CD14-positive monocyte (primary cell): ENCODE measurements at regions not wholly inside any gene's neighbourhood (a gene's known extent, or its start where the extent isn't known, plus 50 kb on each side); places are given as distances from the start of the nearest gene placed in this dataset.
A peak's percentile ranks its signal among the peaks of the same experiment; 100 is the strongest.

Source experiments
- DNase-seq, 3 donors: peaks; one replicate each; pipeline ENCODE4 v3.0.0-alpha.2; 2011 to 2022
- H2AFZ ChIP-seq: 2 replicates; pipeline ENCODE4 v1.6.0; 2012; ENCODE audit warnings: mild to moderate bottlenecking, low read depth, low read length, inconsistent platforms; ENCODE audit not compliant: insufficient read depth, poor library complexity, severe bottlenecking
- H3K27ac ChIP-seq, 2 donors: 1 replicate in 1 of 2; 2 replicates in 1 of 2; pipeline ENCODE4 v1.5.1; 2012 to 2013; ENCODE audit warnings: low read length in 2 of 2, control low read depth in 1 of 2, inconsistent platforms in 1 of 2, low read depth in 1 of 2, mild to moderate bottlenecking in 1 of 2
- H3K27me3 ChIP-seq, 2 donors: one replicate each; pipeline versions ENCODE4 v1.6.0 to v1.6.1; 2011 to 2013; ENCODE audit warnings: low read length in 2 of 2; ENCODE audit not compliant: control insufficient read depth in 2 of 2, insufficient read depth in 2 of 2
- H3K36me3 ChIP-seq, 2 donors: replicated peaks in 1 of 2; 1 replicate in 1 of 2; 2 replicates in 1 of 2; pipeline versions ENCODE4 v1.5.1 to v1.6.1; 2012 to 2013; ENCODE audit warnings: low read length in 2 of 2, control low read depth in 1 of 2, inconsistent platforms in 1 of 2, mild to moderate bottlenecking in 1 of 2; ENCODE audit not compliant: insufficient read depth in 2 of 2, control insufficient read depth in 1 of 2
- H3K4me1 ChIP-seq, 2 donors: 1 replicate in 1 of 2; 2 replicates in 1 of 2; pipeline versions ENCODE4 v1.5.1 to v1.6.1; 2012 to 2013; ENCODE audit warnings: low read length in 2 of 2, control low read depth in 1 of 2, inconsistent platforms in 1 of 2, mild to moderate bottlenecking in 1 of 2, moderate library complexity in 1 of 2; ENCODE audit not compliant: insufficient read depth in 2 of 2, control insufficient read depth in 1 of 2
- H3K4me2 ChIP-seq: replicated peaks from 2 replicates; pipeline ENCODE3; 2012; ENCODE audit warnings: low read length, moderate library complexity, mild to moderate bottlenecking; ENCODE audit not compliant: poor library complexity, severe bottlenecking; ENCODE audit errors: extremely low read depth
- H3K4me3 ChIP-seq, 3 experiments: fragments of 200-600 bp in 1 of 3; sonication (generic) in 1 of 3; replicated peaks in 1 of 3; 1 replicate in 2 of 3; 2 replicates in 1 of 3; pipeline ENCODE4 v1.5.1; 2011 to 2013; ENCODE audit warnings: low read length in 3 of 3, mild to moderate bottlenecking in 3 of 3, control low read depth in 2 of 3, low read depth in 2 of 3, inconsistent platforms in 1 of 3, moderate library complexity in 1 of 3
- H3K79me2 ChIP-seq: 2 replicates; pipeline ENCODE4 v1.6.0; 2012; ENCODE audit warnings: mild to moderate bottlenecking, control low read depth, inconsistent platforms, low read length, moderate library complexity; ENCODE audit not compliant: insufficient read depth
- H3K9ac ChIP-seq: 2 replicates; pipeline ENCODE4 v1.6.0; 2017; ENCODE audit warnings: low read length, mild to moderate bottlenecking; ENCODE audit not compliant: insufficient read depth, poor library complexity, severe bottlenecking
- H3K9me3 ChIP-seq, 2 donors: replicated peaks in 1 of 2; 1 replicate in 1 of 2; 2 replicates in 1 of 2; pipeline versions ENCODE4 v1.5.1 to v1.6.1; 2012 to 2013; ENCODE audit warnings: low read length in 2 of 2, control low read depth in 1 of 2; ENCODE audit not compliant: control insufficient read depth in 1 of 2, insufficient read depth in 1 of 2
- H4K20me1 ChIP-seq: 2 replicates; pipeline ENCODE4 v1.6.0; 2012; ENCODE audit warnings: mild to moderate bottlenecking, low read length, control low read depth, moderate library complexity; ENCODE audit not compliant: insufficient read depth
- H3K27ac Mint-ChIP-seq, 7 donors: one replicate each; pipeline ENCODE4 v1.8.0; 2020; ENCODE audit warnings: mild to moderate bottlenecking in 7 of 7, mixed read lengths in 7 of 7, moderate library complexity in 6 of 7, inconsistent platforms in 2 of 7
- H3K27me3 Mint-ChIP-seq, 3 donors: one replicate each; pipeline ENCODE4 v1.8.0; 2021 to 2022; ENCODE audit warnings: low read depth in 3 of 3, mild to moderate bottlenecking in 3 of 3, mixed read lengths in 3 of 3, moderate library complexity in 3 of 3, inconsistent platforms in 1 of 3
- H3K36me3 Mint-ChIP-seq, 2 donors: one replicate each; pipeline ENCODE4 v1.8.0; 2020; ENCODE audit warnings: mixed read lengths in 2 of 2, inconsistent platforms in 1 of 2, mild to moderate bottlenecking in 1 of 2
- H3K4me1 Mint-ChIP-seq: one replicate; pipeline ENCODE4 v1.8.0; 2020; ENCODE audit warnings: mild to moderate bottlenecking, mixed read lengths
- H3K4me3 Mint-ChIP-seq, 2 donors: one replicate each; pipeline ENCODE4 v1.8.0; 2020; ENCODE audit warnings: mild to moderate bottlenecking in 2 of 2, mixed read lengths in 2 of 2, moderate library complexity in 1 of 2
- H3K9me3 Mint-ChIP-seq, 7 donors: one replicate each; pipeline ENCODE4 v1.8.0; 2020 to 2022; ENCODE audit warnings: mixed read lengths in 7 of 7, mild to moderate bottlenecking in 6 of 7, moderate library complexity in 6 of 7, inconsistent platforms in 2 of 7
- CTCF ChIP-seq: fragments of 200-600 bp; IDR thresholded peaks from one replicate; pipeline ENCODE4 v1.8.0; 2022; ENCODE audit warnings: antibody characterized with exemption, mild to moderate bottlenecking
- WGBS: methylation state at CpG from one replicate; pipeline ENCODE4 v1.1.5; 2013; ENCODE audit warnings: missing lambda C conversion rate; ENCODE audit not compliant: insufficient coverage; 5-methylcytosine and 5-hydroxymethylcytosine counted together
- intact Hi-C, 2 donors: fragments of 100-400 bp; cut with micrococcal nuclease; formaldehyde crosslinking; loops; one replicate each; pipeline versions ENCODE4 v1.15.0 to v1.15.1; 2023

DNA sequence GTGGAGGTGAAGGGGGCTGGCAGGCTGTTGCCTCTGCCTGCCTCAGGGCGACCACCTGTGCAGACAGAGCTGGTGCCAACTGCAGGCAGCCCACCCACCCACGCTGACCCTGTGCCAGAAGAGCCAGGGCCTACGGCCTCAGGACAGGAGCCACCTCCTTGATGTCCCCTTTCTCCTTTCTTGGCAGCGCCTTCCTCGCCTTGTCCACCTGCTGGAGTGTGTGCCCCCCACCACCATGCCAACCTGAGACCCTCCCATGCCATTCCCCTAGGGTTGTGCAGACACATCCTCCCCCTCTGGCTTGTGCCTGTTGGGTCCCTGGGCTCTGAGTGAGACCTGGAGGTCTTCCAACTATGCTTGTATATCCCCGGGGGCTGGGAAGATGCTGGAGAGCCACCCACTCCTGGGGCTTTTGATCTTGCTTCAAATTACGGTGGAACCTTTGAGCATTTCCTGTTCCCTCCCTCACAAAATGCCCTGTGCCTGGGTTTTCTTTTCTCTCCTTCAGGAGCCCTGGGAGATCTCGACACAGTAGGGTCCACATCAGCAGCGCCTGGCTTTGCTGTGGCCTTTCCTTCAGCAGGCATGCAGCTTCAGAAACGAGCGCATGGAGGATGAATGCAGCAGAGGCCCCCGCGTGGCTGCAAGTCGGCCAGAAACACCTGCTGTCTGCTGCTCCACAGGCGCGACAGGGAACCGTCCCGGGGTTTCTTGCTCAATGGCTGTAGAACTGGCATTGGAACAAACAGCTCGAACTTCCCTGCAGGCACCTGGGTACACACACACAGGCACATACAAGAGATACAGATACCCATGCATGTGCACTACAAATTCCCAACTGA, 65.9 kb upstream of the SH3RF3 start:
- Histone ChIP-seq H2AFZ (no peak overlapping the region), H3K4me1 (no peaks in the 10 kb centered on the region), H3K27me3 (no peaks in the 10 kb centered on the region), H3K79me2 (no peaks in the 10 kb centered on the region), H3K4me2 (no peak overlapping the region), H3K27ac (no peak overlapping the region), H3K4me3 (no peak overlapping the region), H3K9me3 (no peaks in the 10 kb centered on the region), H3K36me3 (no peaks in the 10 kb centered on the region), H3K9ac (no peak overlapping the region), H4K20me1 (no peaks in the 10 kb centered on the region)
- H3K27me3 Mint-ChIP-seq, result peaks cover 3 to 5% (median 3%) of the 10 kb centered on the region in 3 donors
- peaks cover 0 to 2% (median 0%) of the 10 kb centered on the region in 7 donors for H3K9me3 Mint-ChIP-seq
- H3K27ac Mint-ChIP-seq, result peak overlapping the region in 1 of 7 donors; percentile 1
- no peak for DNase-seq
- WGBS, result 87% methylated on average over 18 of the region's 19 CpGs
- no peak for TF ChIP-seq CTCF
- H3K4me3 Mint-ChIP-seq, result no peak overlapping the region
- no peaks in the 10 kb centered on the region for H3K4me1 Mint-ChIP-seq
- intact Hi-C loops, result no loop called here
- no peaks in the 10 kb centered on the region for H3K36me3 Mint-ChIP-seq

DNA sequence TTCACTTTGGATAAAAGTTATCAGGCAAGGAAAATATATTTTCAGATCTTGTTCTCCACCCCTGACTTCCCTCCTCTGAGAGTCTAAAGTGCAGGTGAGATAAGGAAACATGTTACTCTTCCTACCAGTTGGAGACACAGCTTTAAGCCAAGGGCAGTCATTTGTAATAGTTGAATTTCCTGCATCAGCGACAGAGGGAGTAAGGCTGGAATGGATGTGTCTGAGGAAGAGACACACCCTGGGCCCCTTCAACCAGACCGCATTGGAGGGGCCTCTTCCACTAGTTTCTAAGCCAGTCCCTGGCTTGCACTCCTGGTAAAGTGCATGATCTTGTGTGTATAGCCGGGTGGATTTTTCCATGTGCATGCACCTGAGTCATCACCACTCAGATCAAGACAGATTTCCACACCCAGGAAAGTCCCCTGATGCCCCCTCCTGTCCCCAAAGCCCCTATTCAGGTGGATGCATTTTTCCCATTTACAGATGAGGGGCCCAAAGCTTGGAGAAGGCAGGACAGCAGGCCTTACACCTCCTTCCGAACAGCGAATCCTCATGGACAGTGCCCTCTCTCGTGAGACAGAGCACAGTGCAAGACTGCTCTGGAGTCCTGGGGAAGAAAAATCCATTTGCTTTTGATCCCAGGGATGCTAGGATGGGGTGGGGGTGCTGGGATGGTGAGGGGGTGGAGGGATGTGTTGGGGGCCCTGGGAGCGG, 66.7 kb upstream of the SH3RF3 start:
- Histone ChIP-seq H3K9me3 (no peaks in the 10 kb centered on the region), H3K36me3 (no peaks in the 10 kb centered on the region), H3K4me2 (no peak overlapping the region), H3K79me2 (no peaks in the 10 kb centered on the region), H3K27ac (no peak overlapping the region), H3K9ac (no peak overlapping the region), H3K27me3 (no peaks in the 10 kb centered on the region), H4K20me1 (no peaks in the 10 kb centered on the region), H3K4me3 (no peak overlapping the region), H3K4me1 (no peaks in the 10 kb centered on the region), H2AFZ (no peak overlapping the region)
- DNase-seq, result no peak
- intact Hi-C loops, result no loop called here
- H3K9me3 Mint-ChIP-seq, result peaks cover 0 to 2% (median 0%) of the 10 kb centered on the region in 7 donors
- TF ChIP-seq CTCF, result no peak
- no peaks in the 10 kb centered on the region for H3K36me3 Mint-ChIP-seq
- no peak overlapping the region for H3K4me3 Mint-ChIP-seq
- peaks cover 0 to 3% (median 2%) of the 10 kb centered on the region in 3 donors for H3K27me3 Mint-ChIP-seq
- 84% methylated on average over 6 of the region's 7 CpGs for WGBS
- no peaks in the 10 kb centered on the region for H3K4me1 Mint-ChIP-seq
- H3K27ac Mint-ChIP-seq, result no peak overlapping the region
